GM19455 (cell line): ENCODE measurements at regions not wholly inside any gene's neighbourhood (a gene's known extent, or its start where the extent isn't known, plus 50 kb on each side); places are given as distances from the start of the nearest gene placed in this dataset.
"Not testable (repeated sequence)": the region's sequence is repeated elsewhere in the genome, so short reads cannot be mapped to it uniquely, and the experiment has no call there.

Experiments
- ATAC-seq: cut with Tn5 transposase; IDR thresholded peaks from one replicate; pipeline ENCODE4 v1.9.1; 2021; ENCODE audit not compliant: unreplicated experiment

DNA sequence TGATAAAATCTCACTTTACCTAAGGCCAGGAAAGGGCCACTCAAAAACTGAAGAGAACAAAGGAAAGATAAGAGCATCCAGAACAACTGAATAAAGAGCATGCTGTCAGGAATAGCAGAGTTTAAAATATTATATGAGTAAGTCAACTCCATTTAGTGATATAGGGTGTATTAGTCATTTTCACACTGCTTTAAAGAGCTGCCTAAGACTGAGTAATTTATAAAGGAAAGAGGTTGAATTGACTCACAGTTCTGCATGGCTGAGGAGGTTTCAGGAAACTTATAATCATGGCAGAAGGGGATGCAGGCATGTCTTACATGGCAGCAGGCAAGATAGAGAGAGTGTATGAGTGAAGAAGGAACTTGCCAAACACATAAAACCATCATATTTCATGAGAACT lies 778.0 kb upstream of the NECTIN3 start:
- no peak for ATAC-seq

DNA sequence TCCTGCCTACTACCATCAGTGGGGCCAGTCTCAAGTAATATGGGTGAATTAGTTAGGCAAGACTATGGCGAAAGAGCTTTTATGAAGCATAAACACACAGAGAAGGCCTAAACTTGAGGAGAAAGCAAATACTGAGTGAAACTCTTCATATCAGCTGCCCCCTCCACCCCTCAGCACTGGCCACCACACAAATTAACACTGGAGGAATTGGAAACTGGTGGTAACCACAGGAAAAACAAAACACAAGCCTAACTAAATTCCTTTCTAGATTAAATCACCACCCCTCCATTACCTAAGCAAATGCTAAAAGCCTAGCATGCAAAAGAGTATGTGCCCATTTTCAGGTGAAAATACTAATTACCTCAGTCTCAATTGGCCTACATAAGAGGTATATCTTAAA lies 774.7 kb upstream of the NECTIN3 start:
- no peak for ATAC-seq

DNA sequence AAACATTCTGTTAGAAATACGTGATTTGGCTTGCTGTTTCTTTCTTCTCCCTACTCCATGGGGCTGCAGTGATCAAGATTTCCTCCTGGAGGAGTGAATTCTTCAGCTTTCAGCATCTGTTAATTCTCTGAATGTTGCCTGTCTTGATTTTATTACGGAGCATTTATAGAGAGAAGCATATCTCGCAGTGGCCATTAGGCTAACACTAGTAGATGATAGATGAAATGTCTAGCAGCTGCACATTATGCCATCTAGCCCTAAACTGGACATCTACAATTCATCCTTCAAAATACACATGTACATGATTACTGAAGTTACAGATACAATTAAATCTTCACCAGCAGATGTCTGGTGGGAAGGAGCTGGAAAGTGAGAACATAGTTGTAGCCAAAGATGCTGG lies 769.8 kb upstream of the NECTIN3 start:
- no peak for ATAC-seq

DNA sequence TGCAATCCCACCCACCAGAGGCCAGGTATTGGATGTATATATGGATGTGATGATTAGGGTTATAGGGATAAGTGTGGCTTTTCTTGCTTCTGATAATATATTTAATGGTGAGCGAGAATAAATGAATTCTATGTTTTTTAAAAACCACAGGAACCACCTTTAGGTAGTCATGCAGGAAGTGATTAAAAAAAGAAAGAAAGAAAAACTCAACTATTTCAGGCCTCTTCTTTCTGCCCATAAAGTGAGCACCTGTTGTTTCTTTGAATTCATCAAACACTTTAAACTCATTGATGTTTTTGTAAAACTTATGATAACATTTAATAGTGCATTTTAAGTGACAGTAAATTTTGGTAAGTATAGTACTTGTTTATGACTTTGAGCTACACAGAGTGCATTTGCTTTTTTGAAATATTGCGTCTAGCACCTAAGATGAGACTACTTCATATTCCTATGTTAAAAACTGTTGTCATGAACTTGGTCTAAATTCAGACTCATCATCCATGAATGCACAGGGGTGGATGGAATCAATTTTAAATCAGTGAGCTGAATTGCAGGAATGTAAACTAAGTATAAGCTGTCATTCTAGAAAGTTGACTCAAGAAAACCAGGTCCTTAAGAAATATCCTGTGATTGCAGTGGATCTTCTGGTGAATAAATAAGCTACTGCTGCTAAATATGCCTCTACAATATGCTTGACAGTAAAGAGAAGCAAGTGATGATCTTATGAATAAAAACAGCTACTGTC lies 764.4 kb upstream of the NECTIN3 start:
- ATAC-seq = no peak

GRCh38 chr3:110311541-110311940 lies 760.1 kb upstream of the NECTIN3 start:
- no peak for ATAC-seq

DNA sequence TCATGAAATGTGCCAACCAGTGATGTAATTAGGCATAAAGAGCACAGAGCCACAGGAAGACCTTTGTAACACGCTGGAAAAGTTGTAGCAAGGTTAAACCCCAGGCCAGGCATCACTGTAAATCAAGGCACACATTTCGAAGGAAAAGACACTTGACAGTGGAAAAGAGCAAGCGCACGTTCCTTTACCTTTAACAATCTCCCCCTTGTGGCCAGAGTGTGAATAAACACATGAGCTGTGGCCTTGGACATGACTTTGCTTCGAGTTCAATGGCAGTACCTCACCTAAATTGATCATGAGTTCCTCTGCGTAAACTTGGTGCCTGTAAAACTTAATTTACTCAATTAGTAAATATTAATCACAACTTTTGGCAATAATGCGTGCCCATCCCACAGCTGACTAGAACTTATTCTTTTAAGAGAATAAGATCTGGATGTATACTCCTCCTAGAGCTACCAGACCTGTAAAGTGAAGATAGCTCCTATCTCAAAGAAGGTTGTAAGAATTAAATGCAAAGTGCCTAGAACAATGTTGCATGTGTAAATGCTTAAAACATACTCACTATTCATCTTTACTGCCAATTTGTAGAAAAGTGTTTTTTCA lies 757.0 kb upstream of the NECTIN3 start:
- ATAC-seq = peak; percentile 99

GRCh38 chr3:110318108-110318507 lies 753.5 kb upstream of the NECTIN3 start:
- no peak for ATAC-seq

DNA sequence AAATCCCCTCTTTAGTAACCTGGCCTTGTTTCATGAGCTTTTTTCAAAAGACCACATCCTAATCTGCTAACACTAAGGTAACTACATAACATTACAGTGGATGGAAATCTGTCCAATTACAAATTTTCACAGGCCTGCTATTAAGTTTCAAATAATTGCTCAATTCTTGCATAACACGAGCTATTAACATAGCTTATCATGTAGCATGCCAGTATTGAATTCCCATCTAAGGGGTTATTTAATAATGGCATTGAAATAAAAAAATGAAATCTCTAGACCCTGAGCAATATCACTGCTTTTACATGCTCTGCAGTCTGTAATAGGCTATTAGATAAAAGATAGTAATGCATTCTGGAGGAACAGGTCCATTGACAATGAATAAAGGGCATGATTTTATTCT lies 748.3 kb upstream of the NECTIN3 start:
- ATAC-seq = no peak

DNA sequence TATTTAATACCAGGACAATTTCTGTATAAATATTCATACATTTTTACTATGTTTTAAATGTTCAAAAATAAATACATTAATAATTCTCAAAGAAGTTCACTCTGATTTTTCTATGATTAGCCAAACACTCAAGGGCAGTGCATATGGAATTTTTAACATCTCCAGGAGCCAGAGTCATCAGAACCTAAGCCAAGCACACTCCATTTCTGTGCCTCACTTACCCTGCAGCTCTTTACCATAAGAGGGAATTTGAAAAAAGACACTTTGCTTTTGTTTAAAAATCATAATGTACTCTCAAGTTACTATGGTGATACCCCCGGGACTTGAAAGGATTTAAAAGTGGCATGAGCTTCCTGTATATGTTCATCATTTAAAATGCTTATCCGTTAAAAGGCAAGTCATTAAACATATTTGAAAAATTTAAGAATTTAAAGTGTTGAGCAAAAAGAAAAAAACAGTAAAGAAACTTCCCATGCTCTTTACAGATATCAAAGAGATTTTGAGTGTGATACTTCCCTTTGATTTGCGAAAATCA lies 747.4 kb upstream of the NECTIN3 start:
- no peak for ATAC-seq

DNA sequence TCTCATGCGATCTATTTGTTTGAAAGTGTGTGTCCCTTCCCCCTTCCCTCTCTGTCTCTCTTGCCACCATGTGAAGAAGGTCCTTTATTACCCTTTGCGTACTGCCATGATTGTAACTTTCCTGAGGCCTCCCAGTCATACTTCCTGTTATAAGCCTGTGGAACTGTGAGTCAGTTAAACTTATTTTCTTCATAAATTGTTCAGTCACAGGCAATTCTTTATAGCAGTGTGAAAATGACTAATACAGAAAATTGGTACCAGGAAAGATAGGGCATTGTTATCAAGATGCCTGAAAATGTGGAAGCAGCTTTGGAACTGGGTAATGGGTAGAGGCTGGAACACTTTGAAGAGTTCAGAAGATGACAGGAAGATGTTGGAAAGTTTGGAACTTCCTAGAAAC lies 743.7 kb upstream of the NECTIN3 start:
- no peak for ATAC-seq

- ATAC-seq = not testable (repeated sequence)
Measured at GRCh38 chr3:110331562-110331961, 740.1 kb upstream of the NECTIN3 start.

DNA sequence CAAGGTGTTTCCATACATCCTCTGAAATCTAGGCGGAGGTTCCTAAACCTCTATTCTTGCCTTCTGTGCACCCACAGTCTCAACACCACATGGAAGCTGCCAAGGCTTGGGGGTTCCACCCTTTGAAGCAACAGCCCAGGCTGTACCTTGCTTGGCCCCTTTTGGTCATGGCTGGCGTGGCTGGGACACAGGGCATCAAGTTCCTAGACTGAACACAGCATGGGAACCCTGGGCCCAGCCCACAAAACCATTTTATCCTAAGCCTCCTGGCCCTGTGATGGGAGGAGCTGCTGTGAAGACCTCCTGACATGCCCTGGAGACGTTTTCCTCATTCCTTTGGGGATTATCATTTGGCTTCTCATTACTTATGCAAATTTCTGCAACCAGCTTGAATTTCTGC lies 739.0 kb upstream of the NECTIN3 start:
- no peak for ATAC-seq

DNA sequence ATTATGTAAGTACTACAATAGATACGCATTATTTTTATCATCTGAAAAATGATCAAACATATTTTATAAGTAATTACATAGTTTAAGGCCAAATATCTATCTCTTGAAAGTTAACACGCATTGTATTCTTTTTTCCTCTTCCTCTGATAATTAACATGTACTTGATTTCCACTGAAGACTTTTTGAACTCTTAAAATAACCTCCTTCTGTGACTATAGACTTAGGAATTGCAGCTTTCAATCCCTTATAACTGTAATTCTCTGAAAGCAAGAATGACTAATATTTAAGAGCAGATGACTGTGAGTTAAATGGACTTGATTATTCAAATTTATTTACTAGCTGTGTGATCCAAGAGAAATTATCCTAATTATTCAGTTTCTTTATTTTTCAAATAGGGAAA lies 730.6 kb upstream of the NECTIN3 start:
- ATAC-seq = no peak

GRCh38 chr3:110343376-110343775 lies 728.2 kb upstream of the NECTIN3 start:
- ATAC-seq = peak; percentile 8

DNA sequence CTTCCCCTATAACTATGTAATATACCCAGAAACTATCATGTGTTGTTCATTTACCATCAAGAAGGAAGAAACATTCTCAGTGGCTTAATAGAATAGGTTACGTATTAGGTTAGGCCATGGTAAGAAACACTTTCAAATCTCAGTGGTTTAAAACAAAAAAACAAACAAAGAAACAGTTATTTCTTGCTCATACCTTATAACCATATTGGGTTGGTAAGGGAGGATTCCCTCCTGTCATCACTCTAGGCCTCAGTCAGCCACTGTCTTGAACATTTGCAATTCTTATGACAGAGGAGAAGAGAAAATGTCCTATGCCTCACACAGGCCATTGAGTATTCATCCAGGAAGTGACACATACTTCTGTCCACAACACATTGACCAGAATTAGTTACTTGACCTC lies 727.7 kb upstream of the NECTIN3 start:
- peak; percentile 79 for ATAC-seq

DNA sequence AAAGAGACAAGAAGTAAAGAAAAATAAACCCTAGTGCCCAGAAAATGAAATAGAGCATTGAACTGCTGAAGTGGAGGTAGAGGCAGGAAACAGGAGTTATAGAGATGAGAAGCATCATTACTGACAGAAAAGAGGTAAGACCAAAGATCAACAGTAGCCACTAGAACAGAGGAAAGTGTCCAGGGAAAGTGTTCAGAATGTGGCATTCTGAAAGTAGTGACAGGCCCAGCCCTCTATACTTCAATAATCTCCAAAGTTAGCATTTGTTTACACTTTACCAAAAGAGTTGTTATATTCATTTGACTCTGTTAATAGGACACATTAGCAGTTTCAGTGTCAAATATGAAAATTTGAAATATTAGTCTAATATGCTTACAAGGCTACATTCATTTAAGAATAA lies 727.1 kb upstream of the NECTIN3 start:
- ATAC-seq = no peak

- ATAC-seq = no peak
Measured at GRCh38 chr3:110344897-110345767, 726.5 kb upstream of the NECTIN3 start.

DNA sequence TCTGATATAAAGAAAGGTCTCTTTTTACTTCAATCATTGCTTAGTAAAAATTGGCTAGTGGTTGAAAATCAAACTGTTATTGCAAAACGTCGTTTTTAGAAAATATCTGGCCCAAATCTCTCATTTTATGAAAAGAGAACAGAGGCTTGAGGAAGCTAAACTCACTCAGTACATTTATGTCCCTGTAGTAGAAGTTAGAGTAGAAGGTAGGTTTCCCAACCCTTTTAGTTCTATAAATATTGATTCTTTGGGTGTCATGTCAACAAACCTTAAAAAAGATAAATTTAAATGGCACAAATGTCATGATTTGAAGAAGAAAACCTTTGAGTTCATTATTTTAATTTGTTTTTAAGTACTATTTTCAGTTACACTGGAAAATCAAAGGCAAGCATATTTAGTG lies 722.3 kb upstream of the NECTIN3 start:
- ATAC-seq = no peak

- ATAC-seq = no peak
Measured at GRCh38 chr3:110352841-110353604, 718.6 kb upstream of the NECTIN3 start.

- ATAC-seq = no peak
Measured at GRCh38 chr3:110362751-110363150, 708.9 kb upstream of the NECTIN3 start.

- not testable (repeated sequence) for ATAC-seq
Measured at GRCh38 chr3:110367289-110367688, 704.3 kb upstream of the NECTIN3 start.
